ENCODE measurements at regions not wholly inside any gene's neighbourhood (a gene's known extent, or its start where the extent isn't known, plus 50 kb on each side); places are given as distances from the start of the nearest gene placed in this dataset.
"Not testable (repeated sequence)": the region's sequence is repeated elsewhere in the genome, so short reads cannot be mapped to it uniquely, and the experiment has no call there.

GRCh38 chr1:166657228-166657627 is 182.0 kb upstream of the POGK start:
- H3K9ac ChIP-seq (ENCODE audit: low read depth, low read length); H3K27me3 ChIP-seq (ENCODE audit: control insufficient read depth, insufficient read depth, low read length); H3K9me3 ChIP-seq (ENCODE audit: control insufficient read depth, insufficient read depth, low read length); H3K4me1 ChIP-seq (ENCODE audit: control insufficient read depth, insufficient read depth, low read length); H3K4me3 ChIP-seq (ENCODE audit: low read depth, low read length); H3K36me3 ChIP-seq (ENCODE audit: control insufficient read depth, insufficient read depth, low read length): not testable (repeated sequence)

- H3K9ac ChIP-seq (ENCODE audit: low read depth, low read length); H3K4me3 ChIP-seq (ENCODE audit: low read depth, low read length); H3K4me1 ChIP-seq (ENCODE audit: control insufficient read depth, insufficient read depth, low read length); H3K27me3 ChIP-seq (ENCODE audit: control insufficient read depth, insufficient read depth, low read length); H3K9me3 ChIP-seq (ENCODE audit: control insufficient read depth, insufficient read depth, low read length); H3K36me3 ChIP-seq (ENCODE audit: control insufficient read depth, insufficient read depth, low read length): not testable (repeated sequence)
These were observed 172.5 kb upstream of the POGK start for GRCh38 chr1:166666790-166667189.

GRCh38 chr1:166667600-166667999 is 171.7 kb upstream of the POGK start:
- not testable (repeated sequence) for H3K36me3 ChIP-seq (ENCODE audit: control insufficient read depth, insufficient read depth, low read length); H3K9ac ChIP-seq (ENCODE audit: low read depth, low read length); H3K4me1 ChIP-seq (ENCODE audit: control insufficient read depth, insufficient read depth, low read length); H3K27me3 ChIP-seq (ENCODE audit: control insufficient read depth, insufficient read depth, low read length); H3K9me3 ChIP-seq (ENCODE audit: control insufficient read depth, insufficient read depth, low read length); H3K4me3 ChIP-seq (ENCODE audit: low read depth, low read length)

GRCh38 chr1:166671627-166672026 is 167.6 kb upstream of the POGK start:
- Histone ChIP-seq H3K4me1 (ENCODE audit: control insufficient read depth, insufficient read depth, low read length) (no peaks in the 10 kb centered on the region), H3K27me3 (ENCODE audit: control insufficient read depth, insufficient read depth, low read length) (no peaks in the 10 kb centered on the region), H3K9ac (ENCODE audit: low read depth, low read length) (no peak overlapping the region), H3K9me3 (ENCODE audit: control insufficient read depth, insufficient read depth, low read length) (no peaks in the 10 kb centered on the region), H3K36me3 (ENCODE audit: control insufficient read depth, insufficient read depth, low read length) (no peaks in the 10 kb centered on the region), H3K4me3 (ENCODE audit: low read depth, low read length) (no peak overlapping the region)

- no peaks in the 10 kb centered on the region for H3K27me3 ChIP-seq (ENCODE audit: control insufficient read depth, insufficient read depth, low read length)
- H3K9me3 ChIP-seq (ENCODE audit: control insufficient read depth, insufficient read depth, low read length): no peaks in the 10 kb centered on the region
- no peak overlapping the region for H3K4me3 ChIP-seq (ENCODE audit: low read depth, low read length)
- H3K36me3 ChIP-seq (ENCODE audit: control insufficient read depth, insufficient read depth, low read length): no peaks in the 10 kb centered on the region
- no peak overlapping the region for H3K9ac ChIP-seq (ENCODE audit: low read depth, low read length)
- H3K4me1 ChIP-seq (ENCODE audit: control insufficient read depth, insufficient read depth, low read length): no peaks in the 10 kb centered on the region
These were observed 165.6 kb upstream of the POGK start for GRCh38 chr1:166673722-166674121.

GRCh38 chr1:166675213-166675612 is 164.1 kb upstream of the POGK start:
- Histone ChIP-seq H3K36me3 (ENCODE audit: control insufficient read depth, insufficient read depth, low read length) (no peaks in the 10 kb centered on the region), H3K4me3 (ENCODE audit: low read depth, low read length) (no peak overlapping the region), H3K9ac (ENCODE audit: low read depth, low read length) (no peak overlapping the region)

GRCh38 chr1:166676981-166677380 is 162.3 kb upstream of the POGK start:
- no peak overlapping the region for H3K9ac ChIP-seq (ENCODE audit: low read depth, low read length)

More at GRCh38 chr1:166675213-166675612, 164.1 kb upstream of the POGK start:
- H3K4me1 ChIP-seq (ENCODE audit: control insufficient read depth, insufficient read depth, low read length): no peaks in the 10 kb centered on the region
- H3K27me3 ChIP-seq (ENCODE audit: control insufficient read depth, insufficient read depth, low read length): no peaks in the 10 kb centered on the region
- H3K9me3 ChIP-seq (ENCODE audit: control insufficient read depth, insufficient read depth, low read length): no peaks in the 10 kb centered on the region

GRCh38 chr1:166679369-166679768 is 159.9 kb upstream of the POGK start:
- H3K4me1 ChIP-seq (ENCODE audit: control insufficient read depth, insufficient read depth, low read length): no peaks in the 10 kb centered on the region
- no peaks in the 10 kb centered on the region for H3K9me3 ChIP-seq (ENCODE audit: control insufficient read depth, insufficient read depth, low read length)
- H3K4me3 ChIP-seq (ENCODE audit: low read depth, low read length): no peak overlapping the region
- no peaks in the 10 kb centered on the region for H3K27me3 ChIP-seq (ENCODE audit: control insufficient read depth, insufficient read depth, low read length)
- no peak overlapping the region for H3K9ac ChIP-seq (ENCODE audit: low read depth, low read length)
- H3K36me3 ChIP-seq (ENCODE audit: control insufficient read depth, insufficient read depth, low read length): no peaks in the 10 kb centered on the region

More at GRCh38 chr1:166676981-166677380, 162.3 kb upstream of the POGK start:
- Histone ChIP-seq H3K27me3 (ENCODE audit: control insufficient read depth, insufficient read depth, low read length) (no peaks in the 10 kb centered on the region), H3K4me3 (ENCODE audit: low read depth, low read length) (no peak overlapping the region), H3K9me3 (ENCODE audit: control insufficient read depth, insufficient read depth, low read length) (no peaks in the 10 kb centered on the region), H3K36me3 (ENCODE audit: control insufficient read depth, insufficient read depth, low read length) (no peaks in the 10 kb centered on the region), H3K4me1 (ENCODE audit: control insufficient read depth, insufficient read depth, low read length) (no peaks in the 10 kb centered on the region)

- Histone ChIP-seq H3K9ac (ENCODE audit: low read depth, low read length) (no peak overlapping the region), H3K36me3 (ENCODE audit: control insufficient read depth, insufficient read depth, low read length) (no peaks in the 10 kb centered on the region), H3K9me3 (ENCODE audit: control insufficient read depth, insufficient read depth, low read length) (no peaks in the 10 kb centered on the region), H3K4me1 (ENCODE audit: control insufficient read depth, insufficient read depth, low read length) (no peaks in the 10 kb centered on the region), H3K4me3 (ENCODE audit: low read depth, low read length) (no peak overlapping the region), H3K27me3 (ENCODE audit: control insufficient read depth, insufficient read depth, low read length) (no peaks in the 10 kb centered on the region)
These were observed 156.7 kb upstream of the POGK start for GRCh38 chr1:166682588-166682987.

GRCh38 chr1:166684669-166685068 is 154.6 kb upstream of the POGK start:
- not testable (repeated sequence) for H3K36me3 ChIP-seq (ENCODE audit: control insufficient read depth, insufficient read depth, low read length)

GRCh38 chr1:166685200-166685599 is 154.1 kb upstream of the POGK start:
- H3K4me3 ChIP-seq (ENCODE audit: low read depth, low read length): no peak overlapping the region
- no peaks in the 10 kb centered on the region for H3K9me3 ChIP-seq (ENCODE audit: control insufficient read depth, insufficient read depth, low read length)
- H3K36me3 ChIP-seq (ENCODE audit: control insufficient read depth, insufficient read depth, low read length): no peaks in the 10 kb centered on the region
- H3K9ac ChIP-seq (ENCODE audit: low read depth, low read length): no peak overlapping the region
- no peaks in the 10 kb centered on the region for H3K4me1 ChIP-seq (ENCODE audit: control insufficient read depth, insufficient read depth, low read length)
- no peaks in the 10 kb centered on the region for H3K27me3 ChIP-seq (ENCODE audit: control insufficient read depth, insufficient read depth, low read length)

More at GRCh38 chr1:166684669-166685068, 154.6 kb upstream of the POGK start:
- H3K4me3 ChIP-seq (ENCODE audit: low read depth, low read length); H3K9ac ChIP-seq (ENCODE audit: low read depth, low read length); H3K9me3 ChIP-seq (ENCODE audit: control insufficient read depth, insufficient read depth, low read length); H3K4me1 ChIP-seq (ENCODE audit: control insufficient read depth, insufficient read depth, low read length); H3K27me3 ChIP-seq (ENCODE audit: control insufficient read depth, insufficient read depth, low read length): not testable (repeated sequence)

- H3K9me3 ChIP-seq (ENCODE audit: control insufficient read depth, insufficient read depth, low read length); H3K9ac ChIP-seq (ENCODE audit: low read depth, low read length); H3K4me1 ChIP-seq (ENCODE audit: control insufficient read depth, insufficient read depth, low read length); H3K27me3 ChIP-seq (ENCODE audit: control insufficient read depth, insufficient read depth, low read length); H3K36me3 ChIP-seq (ENCODE audit: control insufficient read depth, insufficient read depth, low read length); H3K4me3 ChIP-seq (ENCODE audit: low read depth, low read length): not testable (repeated sequence)
These were observed 153.4 kb upstream of the POGK start for GRCh38 chr1:166685891-166686290.

GRCh38 chr1:166690596-166690995 is 148.7 kb upstream of the POGK start:
- not testable (repeated sequence) for H3K4me1 ChIP-seq (ENCODE audit: control insufficient read depth, insufficient read depth, low read length); H3K36me3 ChIP-seq (ENCODE audit: control insufficient read depth, insufficient read depth, low read length); H3K9me3 ChIP-seq (ENCODE audit: control insufficient read depth, insufficient read depth, low read length); H3K9ac ChIP-seq (ENCODE audit: low read depth, low read length); H3K27me3 ChIP-seq (ENCODE audit: control insufficient read depth, insufficient read depth, low read length); H3K4me3 ChIP-seq (ENCODE audit: low read depth, low read length)

Data from iPS-15b (cell line).